GM21737 (cell line): ENCODE measurements at regions not wholly inside any gene's neighbourhood (a gene's known extent, or its start where the extent isn't known, plus 50 kb on each side); places are given as distances from the start of the nearest gene placed in this dataset.

Experiments used
- ATAC-seq: cut with Tn5 transposase; IDR thresholded peaks from one replicate; pipeline ENCODE4 v1.9.1; 2021; ENCODE audit warnings: mild to moderate bottlenecking, moderate library complexity; ENCODE audit not compliant: unreplicated experiment

DNA sequence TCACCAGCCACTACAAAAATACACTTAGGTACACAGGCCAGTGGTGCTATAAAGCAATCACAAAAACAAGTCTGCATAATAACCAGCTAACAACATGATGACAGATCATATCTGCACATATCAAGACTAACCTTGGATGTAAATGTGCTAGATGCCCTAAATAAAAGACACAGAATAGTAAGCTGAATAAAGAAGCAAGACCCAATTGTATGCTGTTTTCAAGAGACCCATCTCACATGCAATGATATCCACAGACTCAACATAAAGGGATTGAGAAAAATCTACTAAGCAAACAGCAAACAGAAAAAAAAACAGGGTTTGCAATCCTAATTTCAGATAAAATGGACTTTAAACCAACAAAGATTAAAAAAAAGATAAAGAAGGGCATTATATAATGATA lies 505.4 kb upstream of the FZD8 start:
- ATAC-seq, result no peak

DNA sequence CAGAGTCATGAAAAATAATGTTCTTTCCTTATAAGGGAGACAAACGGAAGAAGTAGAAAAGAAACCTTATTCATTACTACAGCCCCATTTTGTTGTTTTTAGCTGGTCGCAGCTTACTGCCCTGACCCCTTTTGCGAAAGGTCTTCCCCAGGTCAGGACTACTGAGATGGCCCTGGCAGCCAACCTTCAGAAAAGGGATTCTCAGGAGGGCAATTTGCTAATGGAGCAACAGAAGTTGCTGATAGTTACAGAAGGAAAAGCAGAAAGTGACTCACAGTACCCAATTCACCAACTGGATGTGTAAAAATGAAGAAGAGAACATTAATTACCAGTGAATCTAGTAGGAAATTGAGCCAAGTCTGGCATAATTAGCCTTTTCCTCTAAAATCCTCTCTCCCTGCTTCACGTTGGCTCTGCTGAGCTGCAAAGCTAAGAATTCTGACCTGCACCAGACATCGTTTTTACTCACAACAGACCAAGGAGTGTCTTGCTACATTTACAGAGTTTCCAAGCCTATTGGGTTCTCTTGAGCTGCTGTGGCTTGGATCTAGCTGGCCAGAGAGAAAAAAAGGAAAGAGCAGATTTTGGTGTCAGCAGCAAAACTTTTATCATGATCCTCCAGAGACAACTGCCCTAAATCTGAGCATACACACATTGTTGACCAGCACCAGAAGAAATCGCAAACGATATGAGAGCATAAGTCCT lies 499.9 kb upstream of the FZD8 start:
- ATAC-seq, result no peak

DNA sequence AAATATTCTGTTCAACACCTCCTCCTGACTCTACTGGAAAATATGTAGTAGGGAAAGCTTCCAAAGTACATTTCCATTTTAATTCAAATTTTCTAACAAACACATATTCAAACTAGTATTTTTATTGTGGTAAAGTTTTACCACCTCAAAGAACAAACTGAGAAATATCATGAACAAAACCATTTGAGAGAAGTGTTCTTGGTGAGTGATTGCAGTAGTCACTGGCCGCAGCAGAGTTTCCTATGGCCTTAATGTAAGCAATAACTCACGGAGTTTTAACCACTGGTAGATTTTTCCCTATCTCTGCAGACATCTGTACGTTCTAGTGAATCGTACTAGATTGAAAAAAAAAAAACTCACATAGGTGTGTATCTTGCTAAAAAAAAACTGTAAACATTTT lies 487.0 kb upstream of the FZD8 start:
- no peak for ATAC-seq

DNA sequence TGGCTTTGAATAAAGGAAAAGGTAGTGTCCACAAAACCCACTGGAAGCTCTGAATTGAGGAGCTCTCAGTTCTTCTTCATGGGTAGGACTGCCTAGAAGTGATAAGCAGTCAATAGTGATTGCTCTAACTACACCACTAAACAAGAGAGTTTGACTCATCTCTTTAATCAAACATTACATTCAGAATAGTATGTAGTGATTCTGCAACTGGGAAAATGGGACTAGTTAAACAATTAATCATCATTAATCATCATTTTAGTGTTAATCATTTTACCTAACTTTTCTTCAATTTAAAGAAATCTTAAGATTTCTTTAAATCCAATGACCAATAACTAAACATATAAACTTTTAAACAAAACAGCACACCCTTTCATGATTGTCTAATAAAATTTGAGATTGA lies 484.0 kb upstream of the FZD8 start:
- ATAC-seq, result no peak

DNA sequence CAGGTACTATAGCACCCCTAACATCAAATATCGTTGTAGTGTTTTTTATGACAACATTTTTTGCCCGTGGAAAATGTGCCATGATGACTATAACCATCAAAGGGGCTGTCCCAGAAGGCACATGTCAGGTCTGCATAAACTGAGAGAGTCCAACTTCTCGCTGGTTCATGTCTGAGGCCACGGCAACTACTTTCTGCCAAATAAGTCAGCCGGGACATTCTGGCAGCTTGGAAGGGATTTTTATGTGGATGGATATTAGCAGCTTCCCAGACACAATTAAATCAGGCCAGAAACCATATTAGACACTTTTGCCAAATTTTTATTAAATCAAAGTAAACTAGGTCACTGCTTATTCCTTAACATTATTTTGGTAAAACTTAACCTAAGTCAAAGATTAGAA lies 477.4 kb upstream of the FZD8 start:
- no peak for ATAC-seq

DNA sequence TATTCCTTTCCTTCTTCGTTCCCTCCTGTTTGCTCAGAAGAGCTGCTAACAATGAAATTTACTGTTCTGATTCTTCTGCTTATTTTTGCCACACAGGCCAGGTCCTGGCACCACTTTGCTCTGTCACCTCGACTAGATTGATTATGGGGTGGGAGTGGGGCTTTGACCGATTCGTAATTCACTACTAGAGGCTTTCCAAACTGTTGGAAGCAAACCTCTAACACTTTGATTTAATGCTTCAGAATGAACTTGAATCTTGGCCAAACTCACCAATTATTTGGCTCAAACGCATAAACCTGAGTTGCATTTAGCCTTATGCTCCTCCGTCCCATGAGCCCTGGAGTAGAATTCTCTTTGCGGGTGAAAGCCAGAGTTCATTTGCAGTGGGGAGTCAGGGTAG lies 476.2 kb upstream of the FZD8 start:
- no peak for ATAC-seq

DNA sequence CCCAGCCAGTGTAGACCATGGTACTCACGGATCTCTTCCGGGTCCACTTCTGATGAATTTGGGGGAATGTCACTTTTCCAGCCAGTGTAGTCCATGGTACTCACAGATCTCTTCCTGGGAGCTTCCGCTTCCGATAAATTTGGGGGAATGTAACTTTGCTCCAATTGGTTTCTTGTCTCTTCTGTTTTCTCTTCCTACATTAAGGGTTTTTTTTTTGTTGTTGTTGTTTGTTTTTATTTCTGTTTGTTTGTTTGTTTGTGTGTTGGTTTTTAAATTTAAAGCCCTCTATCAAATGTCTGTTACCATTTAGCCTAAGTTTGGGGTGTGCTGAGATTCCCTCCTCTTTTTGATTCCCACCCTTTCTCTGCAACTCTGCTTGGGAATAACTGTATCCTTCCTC lies 475.8 kb upstream of the FZD8 start:
- no peak for ATAC-seq

DNA sequence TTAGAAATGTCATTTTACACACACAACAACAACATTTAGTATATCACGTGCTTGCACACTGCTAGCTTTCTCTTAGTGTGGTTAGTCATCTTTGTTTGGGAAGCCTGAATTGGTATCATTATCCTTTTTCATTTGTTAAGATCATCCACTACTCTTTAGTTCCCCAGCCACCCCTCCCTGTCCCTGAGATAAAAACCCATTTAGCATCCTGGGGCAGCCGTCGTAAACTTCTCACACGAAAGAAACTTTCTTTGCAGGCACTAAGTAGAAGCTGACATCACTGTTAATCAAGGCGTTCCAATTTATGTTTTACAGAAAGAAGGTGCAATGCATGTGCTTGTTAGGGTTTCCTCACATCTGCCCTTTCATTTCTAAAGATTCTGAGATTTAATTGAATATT lies 475.1 kb upstream of the FZD8 start:
- ATAC-seq, result no peak

DNA sequence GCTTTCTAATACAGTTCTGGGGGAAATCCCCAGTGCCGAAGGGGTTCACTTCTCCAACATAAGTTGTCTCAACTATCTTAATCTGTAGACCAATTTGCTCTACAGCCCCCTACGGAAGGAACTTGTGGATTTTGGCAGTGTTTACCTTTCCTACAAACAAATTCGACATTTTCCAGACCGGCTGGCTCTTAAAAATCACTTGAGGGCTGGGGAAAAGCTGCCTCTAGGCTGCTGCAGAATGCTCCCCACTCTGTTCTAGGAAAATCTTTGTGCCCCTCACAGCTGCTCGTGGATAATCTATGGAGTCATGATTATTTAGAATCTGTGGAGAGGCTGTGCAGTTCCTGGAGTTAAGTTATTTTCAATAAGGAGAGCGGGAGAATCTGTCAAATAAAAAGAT lies 474.6 kb upstream of the FZD8 start:
- ATAC-seq, result no peak

DNA sequence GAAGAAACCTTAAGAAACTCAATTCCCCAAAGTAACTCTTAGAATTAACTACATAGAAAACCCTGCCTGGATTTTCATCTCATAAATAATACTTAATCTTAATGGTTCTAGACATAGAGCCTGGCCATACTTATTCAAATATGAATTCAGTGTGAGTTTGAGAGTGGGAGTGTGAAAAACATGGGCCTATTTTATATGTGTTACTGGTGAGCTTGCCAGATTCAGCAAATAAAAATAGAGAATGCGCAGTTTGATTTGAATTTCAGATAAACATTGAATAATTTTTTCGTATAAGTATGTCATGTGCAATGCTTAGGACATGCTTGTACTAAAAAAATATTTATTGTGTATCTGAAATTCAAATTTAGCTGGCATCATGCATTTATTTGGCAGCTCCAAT lies 473.9 kb upstream of the FZD8 start:
- ATAC-seq, result no peak

DNA sequence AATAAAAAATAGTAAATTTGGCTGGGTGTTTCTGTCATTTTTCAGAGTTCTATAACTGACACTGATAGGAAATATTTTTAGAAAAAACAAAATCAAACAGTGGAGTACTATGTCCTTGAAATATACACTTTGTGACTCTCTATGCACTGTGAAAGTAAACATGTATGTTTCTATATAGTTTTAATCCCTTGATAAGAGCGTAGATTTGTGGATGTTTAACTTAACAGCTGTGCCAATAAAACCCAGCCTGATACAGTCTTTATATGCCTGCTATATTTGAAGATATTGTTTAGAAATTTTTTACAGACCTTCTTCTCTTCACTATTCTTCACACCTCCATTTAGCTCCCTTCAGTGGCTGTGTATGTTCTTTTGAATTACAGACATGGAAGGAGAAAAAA lies 473.3 kb upstream of the FZD8 start:
- ATAC-seq, result no peak

DNA sequence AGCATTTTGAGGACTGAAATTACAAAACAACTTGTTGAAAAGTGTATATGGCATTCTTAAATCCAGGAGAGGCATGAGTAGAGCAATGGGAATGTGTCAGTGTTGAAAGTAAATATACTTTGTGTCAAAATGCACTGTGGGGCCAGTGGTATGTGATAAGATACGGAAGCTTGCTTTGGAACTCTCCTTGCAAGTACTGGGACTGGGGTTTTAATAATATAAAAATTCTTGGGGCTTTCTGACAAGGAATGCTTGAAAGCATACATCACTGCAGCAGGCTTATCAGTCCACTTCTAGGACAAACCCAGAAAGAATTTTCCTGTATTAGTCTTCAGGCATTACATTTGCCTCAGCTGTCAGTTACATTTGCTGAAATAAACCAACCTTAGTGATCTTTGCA lies 472.8 kb upstream of the FZD8 start:
- ATAC-seq, result no peak

DNA sequence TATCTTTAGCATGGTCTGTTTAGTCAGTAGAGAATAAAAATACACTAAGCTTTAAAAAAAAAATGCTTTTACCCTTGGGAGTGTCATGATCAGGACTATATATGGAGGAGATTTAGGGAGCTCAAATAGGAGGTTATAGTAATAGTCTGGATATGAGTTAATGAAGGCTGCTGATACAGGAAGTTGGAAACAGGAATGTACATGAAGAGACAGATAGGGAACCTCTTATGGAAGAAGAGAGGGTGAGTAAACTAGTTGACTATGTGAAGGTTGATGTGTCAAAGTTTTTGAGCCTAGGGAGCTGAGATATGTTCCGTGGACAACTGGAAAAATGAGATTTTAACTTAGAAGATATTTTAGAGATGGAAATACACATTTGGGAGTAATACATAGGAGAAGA lies 472.0 kb upstream of the FZD8 start:
- no peak for ATAC-seq

DNA sequence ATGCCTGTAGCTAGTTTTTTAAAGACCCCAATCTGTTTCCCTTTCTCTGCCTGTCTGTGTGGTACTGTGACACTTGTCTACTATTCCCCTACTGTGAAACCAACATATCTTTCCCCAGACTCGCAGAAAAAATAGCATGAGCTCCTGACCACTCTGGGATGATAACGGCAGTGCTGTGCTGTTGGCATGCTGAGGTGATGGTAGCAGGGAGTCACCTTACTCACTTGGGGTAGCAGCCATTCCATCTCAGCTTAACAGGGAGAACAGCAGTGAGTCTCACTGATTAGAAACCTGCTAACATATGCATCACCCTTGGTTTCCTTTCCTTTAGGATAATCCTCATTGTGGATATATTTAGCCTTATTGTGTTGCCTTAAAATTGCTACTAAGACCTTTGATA lies 469.6 kb upstream of the FZD8 start:
- ATAC-seq, result no peak

DNA sequence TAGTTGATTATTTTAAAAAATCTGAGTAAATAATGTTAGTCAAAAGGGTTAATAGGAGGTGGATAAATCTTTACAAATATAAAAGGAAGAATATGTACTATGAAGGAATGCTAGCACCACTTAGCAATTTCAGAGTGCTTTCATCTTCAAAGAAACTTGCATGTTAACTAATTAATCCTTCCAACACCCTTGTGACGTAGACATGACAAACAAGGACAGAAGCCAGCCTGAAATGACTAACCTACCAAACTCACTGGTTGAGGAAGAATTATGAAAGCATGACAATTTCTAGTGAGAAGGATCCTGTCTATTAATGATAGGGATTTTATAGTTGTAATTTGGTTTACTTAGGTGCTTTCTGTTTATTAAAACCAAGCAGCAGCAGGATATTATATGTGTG lies 468.0 kb upstream of the FZD8 start:
- no peak for ATAC-seq

DNA sequence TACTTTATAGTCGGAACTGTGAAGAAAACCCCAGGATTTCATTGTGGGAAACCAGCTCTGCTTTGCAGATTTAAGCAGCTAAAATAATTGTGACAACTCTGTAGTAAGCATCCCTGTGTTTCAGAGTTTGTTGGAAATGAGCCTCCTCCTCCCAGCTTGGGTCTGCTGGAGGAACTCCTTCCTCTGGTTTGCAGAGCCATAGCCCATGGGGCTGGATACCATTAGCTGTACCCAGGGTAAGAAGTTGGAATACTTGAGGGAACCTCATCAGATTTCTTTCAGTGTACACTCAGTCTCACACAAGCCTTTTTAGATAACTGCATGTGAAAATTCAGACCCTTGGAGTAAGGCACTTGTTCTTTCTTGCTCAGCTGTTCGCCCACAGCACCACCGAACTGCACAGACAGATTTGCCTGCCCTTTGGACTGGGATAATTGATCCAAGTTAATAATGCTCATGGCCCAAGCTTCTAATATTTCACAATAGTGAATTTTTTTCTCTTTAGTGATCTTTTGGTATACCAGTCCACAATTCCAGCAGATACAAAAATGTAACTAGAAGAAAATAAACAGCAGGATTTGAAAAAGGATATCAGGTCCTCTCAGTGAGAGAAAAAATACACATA lies 467.4 kb upstream of the FZD8 start:
- ATAC-seq, result no peak

DNA sequence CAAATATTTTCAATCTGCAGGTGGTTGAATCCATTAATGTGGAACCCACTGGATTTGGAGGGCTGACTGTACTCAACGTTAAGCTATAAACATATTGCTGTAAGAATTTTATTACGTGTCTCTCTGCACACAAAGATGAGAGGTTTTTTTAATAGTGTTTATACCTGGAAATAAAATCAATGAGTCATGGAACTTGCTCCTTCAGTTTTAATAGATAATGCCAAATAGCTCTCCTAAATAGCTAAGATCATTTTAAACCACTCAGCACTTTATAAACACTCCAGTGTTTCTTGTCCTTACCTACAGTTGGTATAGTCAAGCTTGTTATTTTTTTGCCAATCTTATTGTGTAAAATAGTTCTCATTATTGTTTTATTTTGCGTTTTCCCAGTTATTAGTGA lies 455.6 kb upstream of the FZD8 start:
- ATAC-seq, result no peak

DNA sequence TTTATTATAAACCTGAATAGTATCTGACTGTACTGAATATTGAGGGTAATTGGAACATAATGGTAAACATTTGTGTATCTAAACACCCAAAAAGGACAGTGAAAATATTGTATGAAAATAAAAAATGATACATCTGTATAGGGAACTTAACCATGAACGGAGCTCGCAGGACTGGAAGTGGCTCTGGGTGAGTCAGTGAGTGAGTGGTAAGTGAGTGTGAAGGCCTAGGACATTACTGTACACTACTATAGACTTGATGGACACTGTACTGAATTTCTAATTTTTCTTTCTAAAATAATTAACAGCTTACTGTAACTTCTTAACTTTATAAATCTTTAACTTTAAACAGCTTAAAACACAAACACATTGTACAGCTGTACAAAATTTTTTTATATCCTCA lies 454.5 kb upstream of the FZD8 start:
- ATAC-seq, result no peak

DNA sequence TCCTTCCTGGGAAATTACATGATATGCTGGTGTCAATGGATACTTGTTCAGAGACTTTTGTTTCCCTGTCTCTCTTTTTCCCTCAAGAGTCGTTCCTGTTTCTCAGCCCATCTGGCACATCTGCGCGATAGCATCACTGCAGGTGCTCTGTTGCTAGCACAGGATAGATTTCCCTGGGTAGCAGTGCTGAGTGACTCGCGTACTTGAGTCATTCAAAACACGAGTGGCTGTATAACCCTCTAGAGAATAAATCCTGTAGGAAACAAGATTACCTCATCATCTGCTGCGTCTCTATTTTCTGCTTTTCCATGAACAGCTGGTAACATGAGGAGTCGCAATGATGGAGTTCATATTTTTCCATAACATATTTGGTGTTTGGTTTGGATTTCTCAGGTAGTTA lies 452.0 kb upstream of the FZD8 start:
- no peak for ATAC-seq

DNA sequence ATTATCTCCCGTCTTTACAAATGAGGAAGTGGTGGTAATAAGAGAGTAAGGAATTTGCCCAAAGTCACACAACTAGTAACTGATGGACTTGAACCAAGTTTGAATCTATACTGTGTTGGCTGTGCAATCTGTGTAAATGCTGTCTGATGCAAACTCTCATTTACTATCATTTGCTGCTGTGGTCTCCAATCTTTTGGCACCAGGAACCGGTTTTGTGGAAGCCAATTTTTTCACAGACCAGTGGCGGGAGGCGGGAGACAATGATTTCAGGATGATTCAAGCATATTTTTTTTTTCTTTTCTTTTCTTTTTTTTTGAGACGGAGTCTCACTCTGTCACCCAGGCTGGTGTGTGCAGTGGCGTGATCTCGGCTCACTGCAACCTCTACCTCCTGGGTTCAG lies 450.0 kb upstream of the FZD8 start:
- ATAC-seq, result no peak

DNA sequence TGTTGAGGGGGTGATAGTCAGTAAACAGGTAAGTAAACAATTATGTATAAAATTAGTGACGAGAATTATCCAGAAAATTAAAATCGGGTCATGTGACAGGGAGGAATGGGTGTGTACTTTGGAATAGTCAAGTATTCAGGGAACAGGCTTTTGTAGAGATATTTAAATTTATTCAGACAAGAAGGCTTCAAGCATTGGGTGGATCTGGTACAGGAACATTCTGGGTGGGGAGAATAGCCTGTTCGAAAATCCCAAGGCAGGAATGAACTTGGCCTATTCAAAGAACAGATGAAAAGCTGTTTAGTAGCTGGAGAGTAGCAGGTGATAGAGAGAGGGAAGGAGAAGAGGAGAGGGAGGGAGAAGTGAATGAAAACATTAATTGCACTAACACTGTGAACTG lies 448.9 kb upstream of the FZD8 start:
- no peak for ATAC-seq

DNA sequence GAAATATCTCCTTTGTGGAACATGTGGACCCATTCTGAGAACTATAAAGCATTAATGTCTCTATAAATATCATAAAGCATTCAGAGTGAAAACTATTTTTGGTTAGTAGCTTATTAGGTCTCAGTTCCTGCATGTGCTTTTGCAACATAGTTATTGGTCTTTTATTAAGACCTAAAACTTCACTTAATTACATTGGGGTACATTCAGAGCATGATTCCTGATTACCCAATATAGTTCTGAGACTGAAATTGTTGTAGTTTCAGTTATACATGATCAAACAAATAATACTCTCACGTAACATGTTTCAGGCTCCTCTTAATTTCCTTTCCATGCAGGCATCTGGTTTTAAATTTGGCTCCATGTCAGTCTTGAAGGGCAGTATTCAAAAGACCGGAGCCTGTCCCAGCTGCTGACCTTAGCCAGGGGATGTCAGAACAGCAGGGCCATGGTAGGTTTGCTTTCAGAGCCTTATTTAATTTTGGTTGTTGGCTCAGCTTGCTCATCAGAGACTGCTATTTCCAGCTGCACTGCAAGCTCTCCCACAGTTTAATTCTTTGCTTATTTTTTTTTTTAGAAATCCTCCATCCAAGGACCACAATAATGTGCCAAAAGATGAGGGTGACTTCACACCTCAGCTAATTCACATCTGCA lies 447.8 kb upstream of the FZD8 start:
- no peak for ATAC-seq
